IPS DF 6.9 (cell line): ENCODE measurements at regions not wholly inside any gene's neighbourhood (a gene's known extent, or its start where the extent isn't known, plus 50 kb on each side); places are given as distances from the start of the nearest gene placed in this dataset.

Experiments
- DNase-seq: peaks from one replicate; pipeline ENCODE4 v3.0.0-alpha.2; 2013; ENCODE audit warnings: low read depth, low spot score
- H3K27ac ChIP-seq: one replicate; pipeline ENCODE4 v1.5.1; 2013; ENCODE audit warnings: low read length, control low read depth
- H3K27me3 ChIP-seq: 2 replicates; pipeline ENCODE4 v1.6.1; 2013; ENCODE audit warnings: mild to moderate bottlenecking, low read length; ENCODE audit not compliant: control insufficient read depth, insufficient read depth
- H3K36me3 ChIP-seq: 2 replicates; pipeline ENCODE4 v1.6.1; 2013; ENCODE audit warnings: low read length; ENCODE audit not compliant: control insufficient read depth, insufficient read depth
- H3K4me1 ChIP-seq: 2 replicates; pipeline ENCODE4 v1.6.1; 2013; ENCODE audit warnings: low read length; ENCODE audit not compliant: control insufficient read depth, insufficient read depth
- H3K4me3 ChIP-seq: 2 replicates; pipeline ENCODE4 v1.5.1; 2013; ENCODE audit warnings: mild to moderate bottlenecking, low read length
- H3K9me3 ChIP-seq: 2 replicates; pipeline ENCODE4 v1.6.1; 2013; ENCODE audit warnings: low read length, inconsistent platforms; ENCODE audit not compliant: control insufficient read depth, insufficient read depth
- WGBS: extraction: QIAGEN DNeasy Blood & Tissue Kit; methylation state at CpG from one replicate; pipeline ENCODE4 v1.1.7; 2013; ENCODE audit warnings: mixed read lengths, missing lambda C conversion rate; ENCODE audit not compliant: insufficient read length, insufficient coverage; 5-methylcytosine and 5-hydroxymethylcytosine counted together

DNA sequence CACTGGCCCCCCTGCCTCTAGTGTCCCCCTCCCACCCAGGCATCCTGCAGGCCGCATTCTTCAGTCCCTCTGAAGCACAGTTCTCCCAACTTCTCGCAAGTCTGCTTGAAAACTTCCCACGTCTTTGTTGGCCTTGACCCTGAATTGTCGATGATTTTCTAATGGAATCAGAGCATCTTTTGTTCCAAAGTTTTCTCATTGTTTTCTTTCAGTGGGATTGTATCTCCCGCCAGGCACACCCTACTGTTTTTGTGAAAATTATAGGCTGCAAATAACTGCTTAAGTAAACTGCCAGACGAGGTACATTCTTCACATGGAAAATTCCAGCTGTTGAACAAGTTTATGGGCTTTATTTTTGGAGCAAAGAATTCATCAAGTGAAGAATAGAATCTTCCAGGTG, 122.6 kb upstream of the SLC25A48 start:
- Histone ChIP-seq H3K4me3 (no peak overlapping the region), H3K27me3 (no peaks in the 10 kb centered on the region), H3K27ac (no peak overlapping the region), H3K4me1 (peaks cover 1% of the 10 kb centered on the region; the same call in 1 of the 2 replicates), H3K36me3 (no peaks in the 10 kb centered on the region), H3K9me3 (no peaks in the 10 kb centered on the region)
- WGBS = no CpG with 5 or more reads among the region's 6 CpGs
- DNase-seq = no peak

DNA sequence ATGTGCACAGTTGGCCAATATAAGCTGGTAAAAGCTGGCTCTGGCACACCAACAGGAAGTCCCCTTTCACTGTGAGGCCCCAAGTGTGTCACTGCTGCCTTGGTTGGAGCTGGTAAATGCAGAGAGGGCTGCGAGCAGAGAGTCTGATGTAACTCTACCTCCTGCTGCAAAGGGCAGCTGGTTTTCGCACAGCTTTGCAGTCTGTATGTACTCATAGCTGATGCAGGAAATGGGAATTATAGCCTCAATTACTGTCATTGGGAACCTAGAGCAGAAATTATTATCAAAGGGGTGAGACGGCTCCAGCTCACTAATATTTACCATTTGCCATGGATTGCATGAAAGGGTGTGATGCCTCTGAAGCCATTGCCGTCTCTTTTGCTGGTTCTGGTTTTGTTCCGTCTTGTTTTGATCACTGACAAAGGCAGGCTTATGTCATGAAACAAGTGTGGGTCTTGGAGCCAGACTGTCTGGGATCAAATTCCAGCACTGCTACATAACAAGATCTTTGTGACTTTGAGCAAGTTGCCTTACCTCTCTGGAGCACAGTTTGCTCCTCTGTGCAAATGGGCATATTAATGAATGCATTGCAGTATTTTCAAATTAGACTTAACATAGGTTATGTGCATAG, 124.3 kb upstream of the SLC25A48 start:
- H3K4me3 ChIP-seq = no peak overlapping the region
- no CpG with 5 or more reads among the region's 5 CpGs for WGBS
- peaks cover 1% of the 10 kb centered on the region; the same call in 1 of the 2 replicates for H3K4me1 ChIP-seq
- H3K36me3 ChIP-seq = no peaks in the 10 kb centered on the region
- no peak for DNase-seq
- H3K9me3 ChIP-seq = no peaks in the 10 kb centered on the region
- no peak overlapping the region for H3K27ac ChIP-seq
- H3K27me3 ChIP-seq = no peaks in the 10 kb centered on the region

DNA sequence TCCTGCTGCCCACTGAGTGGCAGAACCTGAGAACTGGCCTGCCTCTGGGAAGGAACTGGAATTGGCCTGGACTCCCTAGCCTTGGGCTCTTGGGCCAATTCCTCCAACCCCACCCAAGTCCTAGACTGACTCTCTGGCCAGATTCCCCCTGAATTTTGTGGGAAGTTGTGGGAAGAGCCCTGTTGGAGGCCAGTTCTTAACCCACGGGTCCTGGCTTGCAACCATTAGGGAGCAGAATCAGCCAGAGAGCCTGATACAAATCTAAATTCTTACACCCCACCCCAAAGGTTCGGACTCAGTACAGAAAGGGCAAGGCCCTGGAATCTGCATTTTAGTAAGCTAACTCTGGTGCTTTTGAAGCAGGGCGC, 125.3 kb upstream of the SLC25A48 start:
- no peak for DNase-seq
- WGBS = no CpG with 5 or more reads among the region's 3 CpGs
- H3K4me3 ChIP-seq = no peak overlapping the region

DNA sequence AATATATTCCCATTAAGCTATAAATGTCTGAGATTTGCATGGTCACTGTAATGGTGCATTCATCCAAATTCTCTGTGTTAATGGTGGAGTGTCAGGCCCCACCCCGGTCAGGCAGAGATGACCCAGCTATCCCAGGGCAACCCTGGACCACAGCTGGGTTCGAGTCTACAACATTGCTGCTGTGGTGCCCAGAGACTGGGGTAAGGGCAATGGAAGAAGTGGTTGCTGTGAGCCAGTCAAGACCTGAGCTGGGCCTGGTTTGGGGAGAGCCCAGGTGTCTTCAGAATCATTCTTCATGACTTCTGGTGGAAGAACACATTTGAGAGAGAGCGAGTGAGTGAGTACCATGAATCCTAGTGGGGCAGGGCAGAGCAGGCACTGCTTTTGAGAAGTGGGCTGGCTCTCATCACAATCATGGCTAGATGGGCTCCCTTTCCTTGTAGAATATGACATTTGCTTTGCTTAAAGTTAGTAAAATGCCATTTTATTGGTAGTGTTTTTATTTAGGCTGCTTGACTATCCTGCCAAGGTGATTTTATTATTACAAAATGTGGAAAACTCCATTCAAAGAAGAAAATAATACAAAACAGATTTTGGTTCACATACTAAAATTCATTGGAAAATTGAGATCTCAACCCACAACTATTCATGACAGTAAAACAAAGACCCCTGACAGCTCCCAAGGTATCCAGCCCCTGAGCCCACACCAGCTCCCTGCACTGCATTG, 125.8 kb upstream of the SLC25A48 start:
- no peak for DNase-seq
- no CpG with 5 or more reads among the region's 3 CpGs for WGBS
- no peaks in the 10 kb centered on the region for H3K27me3 ChIP-seq
- no peaks in the 10 kb centered on the region for H3K9me3 ChIP-seq
- no peaks in the 10 kb centered on the region for H3K36me3 ChIP-seq
- no peak overlapping the region for H3K27ac ChIP-seq
- no peaks in the 10 kb centered on the region for H3K4me1 ChIP-seq
- no peak overlapping the region for H3K4me3 ChIP-seq

More for the DNA sequence above, 125.3 kb upstream of the SLC25A48 start:
- Histone ChIP-seq H3K4me1 (no peaks in the 10 kb centered on the region), H3K36me3 (no peaks in the 10 kb centered on the region), H3K27ac (no peak overlapping the region), H3K9me3 (no peaks in the 10 kb centered on the region), H3K27me3 (no peaks in the 10 kb centered on the region)

DNA sequence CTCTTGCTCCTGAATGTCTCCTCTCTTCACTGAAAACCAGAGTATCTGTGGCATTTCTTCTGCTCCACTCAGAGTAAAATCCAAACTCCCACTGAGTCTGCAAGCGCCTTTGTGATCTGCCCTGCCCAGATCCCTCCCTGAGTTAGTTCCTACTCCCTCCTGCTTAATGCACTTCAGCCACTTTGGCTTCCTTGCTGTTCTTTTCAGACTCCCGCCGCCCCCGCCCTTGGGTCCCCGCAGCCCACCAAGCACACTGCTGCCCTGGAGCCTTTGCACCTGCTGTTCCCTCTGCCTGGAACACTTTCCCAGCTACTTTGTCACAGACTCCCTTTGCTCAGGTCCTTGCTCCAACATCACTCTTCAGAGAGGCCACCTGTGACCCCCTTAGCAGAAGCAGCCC, 127.2 kb upstream of the SLC25A48 start:
- H3K27ac ChIP-seq = no peak overlapping the region
- no peaks in the 10 kb centered on the region for H3K27me3 ChIP-seq
- no CpG with 5 or more reads among the region's 5 CpGs for WGBS
- no peak for DNase-seq
- no peaks in the 10 kb centered on the region for H3K36me3 ChIP-seq
- H3K9me3 ChIP-seq = no peaks in the 10 kb centered on the region
- no peak overlapping the region for H3K4me3 ChIP-seq
- H3K4me1 ChIP-seq = no peaks in the 10 kb centered on the region

DNA sequence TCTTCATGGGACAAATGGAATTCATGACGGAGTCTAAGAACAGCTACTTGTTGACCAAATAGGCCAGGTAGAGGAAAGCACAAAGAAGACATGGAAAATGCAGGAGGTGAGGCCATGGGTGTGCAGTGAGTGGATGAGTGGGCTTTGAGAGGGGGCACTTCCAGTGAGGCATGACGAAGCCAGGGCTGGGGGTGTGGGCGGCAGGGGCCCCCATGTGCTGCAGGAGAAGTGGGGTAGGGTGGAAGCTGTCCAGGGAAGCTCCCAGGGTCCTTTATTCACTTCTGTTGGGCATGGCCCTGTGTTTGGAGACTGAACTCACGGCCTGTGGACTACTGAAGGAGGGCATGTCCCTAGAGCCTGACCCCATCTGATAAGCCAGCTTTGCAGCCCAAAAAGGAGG, 127.6 kb upstream of the SLC25A48 start:
- no peak for DNase-seq
- Histone ChIP-seq H3K27ac (no peak overlapping the region), H3K36me3 (no peaks in the 10 kb centered on the region), H3K27me3 (no peaks in the 10 kb centered on the region), H3K9me3 (no peaks in the 10 kb centered on the region), H3K4me3 (no peak overlapping the region), H3K4me1 (no peaks in the 10 kb centered on the region)
- no CpG with 5 or more reads among the region's 4 CpGs for WGBS

DNA sequence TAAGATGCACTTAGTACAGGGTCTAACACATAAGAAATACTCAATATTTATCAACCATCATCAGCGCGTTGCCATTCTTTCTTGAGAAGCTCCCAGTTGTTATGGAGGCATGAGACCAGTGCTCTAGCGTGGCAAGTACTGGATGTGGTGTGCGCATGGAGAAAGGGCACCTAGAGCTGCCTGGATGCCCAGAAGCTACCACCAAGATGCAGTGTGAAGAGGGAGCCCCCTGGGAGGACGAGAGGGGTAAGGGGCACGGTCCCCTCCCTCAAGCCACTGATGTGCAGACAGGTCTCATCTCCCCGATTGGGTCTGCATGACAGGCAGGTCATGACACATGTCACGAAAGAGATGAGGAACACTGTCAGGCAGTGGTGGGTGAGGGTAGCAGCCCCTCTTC, 127.7 kb upstream of the CXCL14 start:
- H3K27ac ChIP-seq = no peak overlapping the region
- no peak overlapping the region for H3K4me3 ChIP-seq
- H3K36me3 ChIP-seq = no peaks in the 10 kb centered on the region
- no CpG with 5 or more reads among the region's 8 CpGs for WGBS
- no peak for DNase-seq
- no peaks in the 10 kb centered on the region for H3K9me3 ChIP-seq
- no peaks in the 10 kb centered on the region for H3K4me1 ChIP-seq
- H3K27me3 ChIP-seq = no peaks in the 10 kb centered on the region

DNA sequence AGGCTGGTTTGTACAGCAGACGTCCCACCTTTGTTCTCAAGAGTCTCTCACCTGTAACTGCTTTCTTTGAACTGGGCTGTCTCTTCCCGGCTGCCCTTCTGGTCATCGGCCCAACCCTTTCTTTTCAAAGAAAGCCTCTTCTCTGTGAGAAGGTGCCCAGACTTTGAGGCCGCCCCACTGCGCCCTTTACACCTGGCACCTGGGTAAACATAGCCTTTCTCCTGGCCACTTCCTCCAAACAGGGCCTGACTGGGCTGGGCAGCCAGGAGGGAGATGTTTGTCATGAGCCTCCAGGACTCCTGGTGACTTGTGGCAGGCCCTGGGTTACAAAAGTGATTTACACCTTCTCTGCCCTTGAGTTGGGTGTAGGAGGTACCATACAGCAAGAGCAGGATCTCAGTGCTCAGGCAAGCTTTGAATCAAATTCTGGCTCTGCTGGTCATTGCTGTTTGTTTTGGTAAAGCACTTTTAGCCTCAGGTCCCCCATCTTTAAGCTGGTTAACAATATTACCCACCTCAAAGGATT, 127.2 kb upstream of the CXCL14 start:
- H3K4me3 ChIP-seq = no peak overlapping the region
- DNase-seq = no peak
- H3K4me1 ChIP-seq = no peaks in the 10 kb centered on the region
- no peaks in the 10 kb centered on the region for H3K9me3 ChIP-seq
- no peak overlapping the region for H3K27ac ChIP-seq
- no CpG with 5 or more reads among the region's 5 CpGs for WGBS
- no peaks in the 10 kb centered on the region for H3K27me3 ChIP-seq
- H3K36me3 ChIP-seq = no peaks in the 10 kb centered on the region

DNA sequence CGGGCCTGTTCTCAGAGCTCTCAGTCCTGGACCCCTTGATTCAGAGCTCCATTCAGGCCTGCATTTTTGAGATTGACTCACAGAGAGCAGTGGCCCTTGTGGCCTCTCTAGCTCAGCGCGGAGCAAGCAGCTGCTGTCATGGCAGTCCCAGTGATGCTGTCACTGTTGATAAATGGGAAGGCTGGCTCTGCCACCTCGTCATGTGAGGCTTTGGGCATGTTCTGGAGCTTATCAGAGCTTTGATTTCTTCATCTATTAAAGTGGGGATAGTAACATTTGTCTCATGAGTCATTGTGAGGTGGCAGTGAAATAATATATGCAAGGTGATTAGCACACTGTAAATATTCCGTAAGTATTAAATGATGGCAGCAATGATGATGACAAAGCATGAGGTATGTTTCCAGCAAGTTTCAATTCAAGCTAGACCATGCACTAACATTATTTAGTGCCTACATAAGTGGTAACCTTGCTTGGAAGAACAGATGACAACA, 126.4 kb upstream of the CXCL14 start:
- Histone ChIP-seq H3K27ac (no peak overlapping the region), H3K27me3 (no peaks in the 10 kb centered on the region), H3K4me3 (no peak overlapping the region), H3K9me3 (no peaks in the 10 kb centered on the region), H3K4me1 (no peaks in the 10 kb centered on the region), H3K36me3 (no peaks in the 10 kb centered on the region)
- DNase-seq = no peak
- no CpG with 5 or more reads among the region's 5 CpGs for WGBS

DNA sequence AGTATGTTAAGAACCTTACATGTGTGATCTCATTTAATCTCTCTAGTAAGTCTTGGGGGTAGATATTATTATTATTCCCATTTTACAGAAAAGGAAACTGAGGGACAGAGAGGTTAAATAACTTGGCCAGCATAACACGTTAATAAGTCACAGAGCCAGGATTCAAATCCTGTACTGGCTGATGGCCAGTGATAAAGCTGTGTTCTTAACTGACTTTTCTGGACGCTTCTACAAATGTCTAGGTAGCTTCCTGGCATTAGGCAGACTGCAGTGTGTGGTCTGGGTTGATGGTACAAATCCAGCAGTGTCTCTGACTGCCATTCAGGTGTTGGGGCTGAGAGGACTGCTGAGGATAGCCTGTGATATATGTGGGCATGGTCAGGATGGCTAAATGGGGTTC, 125.8 kb upstream of the CXCL14 start:
- WGBS = no CpG with 5 or more reads among the region's 2 CpGs
- DNase-seq = no peak
- H3K4me3 ChIP-seq = no peak overlapping the region

More for the DNA sequence above, 125.8 kb upstream of the CXCL14 start:
- H3K9me3 ChIP-seq = no peaks in the 10 kb centered on the region
- H3K27me3 ChIP-seq = no peaks in the 10 kb centered on the region
- H3K4me1 ChIP-seq = no peaks in the 10 kb centered on the region
- no peak overlapping the region for H3K27ac ChIP-seq
- H3K36me3 ChIP-seq = no peaks in the 10 kb centered on the region
